Keratinocyte (primary cell): ENCODE measurements at regions not wholly inside any gene's neighbourhood (a gene's known extent, or its start where the extent isn't known, plus 50 kb on each side); places are given as distances from the start of the nearest gene placed in this dataset.

Source experiments
- DNase-seq: peaks from one replicate; pipeline ENCODE4 v3.0.0-alpha.2; 2011; ENCODE audit warnings: low read depth, missing footprints, low spot score
- FAIRE-seq: peaks from 2 replicates; lab custom pipeline; 2011; peaks lifted over from hg19 to GRCh38; lab: Jason Lieb, UNC
- H2AFZ ChIP-seq: 2 replicates; pipeline ENCODE4 v1.6.0; 2012; ENCODE audit warnings: low read length, control low read depth, inconsistent platforms; ENCODE audit not compliant: control insufficient read depth
- H3K27ac ChIP-seq: 2 replicates; pipeline ENCODE4 v1.5.1; 2011; ENCODE audit warnings: low read length; ENCODE audit not compliant: control insufficient read depth, insufficient read depth
- H3K27me3 ChIP-seq: 3 replicates; pipeline ENCODE4 v1.6.0; 2011; ENCODE audit warnings: low read length; ENCODE audit not compliant: control insufficient read depth, insufficient read depth; ENCODE audit errors: extremely low read depth
- H3K36me3 ChIP-seq, 2 experiments: 2 replicates in 1 of 2; 3 replicates in 1 of 2; pipeline ENCODE4 v1.5.1; 2011; ENCODE audit warnings: low read length in 2 of 2, mild to moderate bottlenecking in 1 of 2; ENCODE audit not compliant: control insufficient read depth in 2 of 2, insufficient read depth in 2 of 2; ENCODE audit errors: extremely low read depth in 1 of 2
- H3K4me1 ChIP-seq: 3 replicates; pipeline ENCODE4 v1.5.1; 2011; ENCODE audit warnings: low read length; ENCODE audit not compliant: control insufficient read depth, insufficient read depth; ENCODE audit errors: extremely low read depth
- H3K4me2 ChIP-seq: 3 replicates; pipeline ENCODE4 v1.6.0; 2011; ENCODE audit warnings: low read depth, low read length; ENCODE audit not compliant: control insufficient read depth, insufficient read depth; ENCODE audit errors: extremely low read depth
- H3K4me3 ChIP-seq, 3 experiments: fragments of 200-600 bp in 1 of 3; sonication (generic) in 1 of 3; 2 replicates in 2 of 3; 3 replicates in 1 of 3; pipeline ENCODE4 v1.5.1; 2011 to 2016; ENCODE audit warnings: low read length in 3 of 3, mild to moderate bottlenecking in 3 of 3, control low read depth in 2 of 3, inconsistent platforms in 1 of 3, low read depth in 1 of 3, mixed read lengths in 1 of 3, mixed run types in 1 of 3, moderate library complexity in 1 of 3; ENCODE audit not compliant: control insufficient read depth in 2 of 3, insufficient read depth in 2 of 3; ENCODE audit errors: extremely low read depth in 1 of 3
- H3K79me2 ChIP-seq: 2 replicates; pipeline ENCODE4 v1.6.0; 2012; ENCODE audit warnings: low read length; ENCODE audit not compliant: control insufficient read depth, insufficient read depth
- H3K9ac ChIP-seq: 3 replicates; pipeline ENCODE4 v1.6.0; 2011; ENCODE audit warnings: low read length; ENCODE audit not compliant: control insufficient read depth, insufficient read depth; ENCODE audit errors: extremely low read depth
- H3K9me1 ChIP-seq: 3 replicates; pipeline ENCODE4 v1.6.0; 2011; ENCODE audit warnings: low read length; ENCODE audit not compliant: control insufficient read depth, insufficient read depth; ENCODE audit errors: extremely low read depth
- H3K9me3 ChIP-seq: 2 replicates; pipeline ENCODE4 v1.5.1; 2012; ENCODE audit warnings: low read depth, low read length; ENCODE audit not compliant: control insufficient read depth
- H4K20me1 ChIP-seq: 3 replicates; pipeline ENCODE4 v1.6.0; 2011; ENCODE audit warnings: low read length; ENCODE audit not compliant: control insufficient read depth, insufficient read depth; ENCODE audit errors: extremely low read depth
- EZH2 ChIP-seq: IDR thresholded peaks from one replicate; pipeline ENCODE4 v1.6.1; 2012; ENCODE audit warnings: inconsistent platforms, mild to moderate bottlenecking, low read length, moderate library complexity
- dilution Hi-C: fragments of 300-500 bp; cut with MboI; formaldehyde crosslinking; loops from one replicate; pipeline ENCODE4 v1.7.0; 2020; ENCODE audit warnings: low sequenced_read_pairs; ENCODE audit not compliant: extremely low pct_ligation_motif_present
- TF ChIP-seq, protein P1 (sequence below), 3 experiments: IDR thresholded peaks in 1 of 3; conservative IDR thresholded peaks in 1 of 3; optimal IDR thresholded peaks in 1 of 3; 2 replicates in 2 of 3; 3 replicates in 1 of 3; pipeline versions ENCODE3 to v1.5.1; 2011; ENCODE audit warnings: low read length in 3 of 3, mild to moderate bottlenecking in 3 of 3, moderate library complexity in 2 of 3, control low read depth in 1 of 3, inconsistent platforms in 1 of 3; ENCODE audit not compliant: insufficient read depth in 2 of 3; ENCODE audit errors: extremely low read depth in 1 of 3

DNA sequence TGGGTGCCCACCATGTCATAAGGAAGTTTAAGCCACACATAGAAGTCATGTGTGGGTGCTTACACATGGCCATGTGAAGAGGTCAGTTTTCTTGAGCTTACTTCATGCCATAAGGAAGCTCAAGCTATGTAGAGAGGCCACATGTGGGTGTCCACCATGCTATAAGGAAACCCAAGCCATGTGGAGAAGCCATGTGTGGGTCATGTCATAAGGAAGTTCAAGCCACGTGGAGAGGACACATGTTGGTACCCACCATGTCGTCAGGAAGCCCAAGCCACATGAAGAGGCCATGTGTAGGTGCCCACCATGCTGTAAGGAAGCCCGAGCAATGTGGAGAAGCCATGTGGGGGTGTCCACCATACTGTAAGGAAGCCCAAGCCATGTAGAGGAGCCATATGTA lies 1089.2 kb upstream of the AUTS2 start:
- no peak overlapping the region for H3K9ac ChIP-seq
- no peaks in the 10 kb centered on the region for H3K79me2 ChIP-seq
- no peak overlapping the region for H2AFZ ChIP-seq
- H3K9me1 ChIP-seq: no peaks in the 10 kb centered on the region
- TF ChIP-seq EZH2: no peak
- TF ChIP-seq, protein P1, sequence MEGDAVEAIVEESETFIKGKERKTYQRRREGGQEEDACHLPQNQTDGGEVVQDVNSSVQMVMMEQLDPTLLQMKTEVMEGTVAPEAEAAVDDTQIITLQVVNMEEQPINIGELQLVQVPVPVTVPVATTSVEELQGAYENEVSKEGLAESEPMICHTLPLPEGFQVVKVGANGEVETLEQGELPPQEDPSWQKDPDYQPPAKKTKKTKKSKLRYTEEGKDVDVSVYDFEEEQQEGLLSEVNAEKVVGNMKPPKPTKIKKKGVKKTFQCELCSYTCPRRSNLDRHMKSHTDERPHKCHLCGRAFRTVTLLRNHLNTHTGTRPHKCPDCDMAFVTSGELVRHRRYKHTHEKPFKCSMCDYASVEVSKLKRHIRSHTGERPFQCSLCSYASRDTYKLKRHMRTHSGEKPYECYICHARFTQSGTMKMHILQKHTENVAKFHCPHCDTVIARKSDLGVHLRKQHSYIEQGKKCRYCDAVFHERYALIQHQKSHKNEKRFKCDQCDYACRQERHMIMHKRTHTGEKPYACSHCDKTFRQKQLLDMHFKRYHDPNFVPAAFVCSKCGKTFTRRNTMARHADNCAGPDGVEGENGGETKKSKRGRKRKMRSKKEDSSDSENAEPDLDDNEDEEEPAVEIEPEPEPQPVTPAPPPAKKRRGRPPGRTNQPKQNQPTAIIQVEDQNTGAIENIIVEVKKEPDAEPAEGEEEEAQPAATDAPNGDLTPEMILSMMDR (optimal IDR thresholded peaks at IDR 0.05 in 1 of 3, IDR thresholded peaks at IDR 0.05 in 1 of 3, conservative IDR thresholded peaks at IDR 0.05 in 1 of 3; ENCODE audit: extremely low read depth in 1 of 3, insufficient read depth in 2 of 3, low read length in 3 of 3): no peak
- no peaks in the 10 kb centered on the region for H3K36me3 ChIP-seq
- DNase-seq: no peak
- no peaks in the 10 kb centered on the region for H3K4me1 ChIP-seq
- H3K9me3 ChIP-seq: peaks cover 2% of the 10 kb centered on the region
- H3K27me3 ChIP-seq: no peaks in the 10 kb centered on the region
- no peak overlapping the region for H3K27ac ChIP-seq
- FAIRE-seq: no peak
- no peak overlapping the region for H3K4me3 ChIP-seq
- no peaks in the 10 kb centered on the region for H4K20me1 ChIP-seq
- dilution Hi-C loops: no loop called here
- no peak overlapping the region for H3K4me2 ChIP-seq

DNA sequence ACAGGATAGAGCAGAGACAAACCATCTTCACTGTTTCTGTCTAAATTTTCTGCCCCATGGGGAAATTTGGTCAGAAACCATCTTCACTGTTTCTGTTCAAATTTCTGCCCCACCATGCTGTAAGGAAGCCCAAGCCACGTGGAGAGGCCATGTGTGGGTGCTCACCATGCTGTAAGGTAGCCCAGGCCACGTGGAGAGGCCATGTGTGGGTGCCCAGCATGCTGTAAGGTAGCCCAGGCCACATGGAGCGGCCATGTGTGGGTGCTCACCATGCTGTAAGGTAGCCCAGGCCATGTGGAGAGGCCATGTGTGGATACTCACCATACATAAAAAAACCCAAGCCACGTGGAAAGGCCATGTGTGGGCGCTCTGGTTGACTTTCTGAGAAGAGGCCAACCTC lies 1088.7 kb upstream of the AUTS2 start:
- dilution Hi-C loops: no loop called here
- Histone ChIP-seq H3K4me3 (no peak overlapping the region), H3K9me3 (peaks cover 2% of the 10 kb centered on the region), H3K4me1 (no peaks in the 10 kb centered on the region), H4K20me1 (no peaks in the 10 kb centered on the region), H3K79me2 (no peaks in the 10 kb centered on the region), H3K9ac (no peak overlapping the region), H3K27ac (no peak overlapping the region), H2AFZ (no peak overlapping the region), H3K36me3 (no peaks in the 10 kb centered on the region), H3K27me3 (no peaks in the 10 kb centered on the region), H3K4me2 (no peak overlapping the region), H3K9me1 (no peaks in the 10 kb centered on the region)
- FAIRE-seq: no peak
- no peak for DNase-seq
- TF ChIP-seq EZH2: no peak
- TF ChIP-seq, protein P1 (optimal IDR thresholded peaks at IDR 0.05 in 1 of 3, IDR thresholded peaks at IDR 0.05 in 1 of 3, conservative IDR thresholded peaks at IDR 0.05 in 1 of 3; ENCODE audit: extremely low read depth in 1 of 3, insufficient read depth in 2 of 3, low read length in 3 of 3): no peak
